Astrocyte (in vitro differentiated cells and primary cell): ENCODE measurements at regions not wholly inside any gene's neighbourhood (a gene's known extent, or its start where the extent isn't known, plus 50 kb on each side); places are given as distances from the start of the nearest gene placed in this dataset.

Experiments
- DNase-seq: peaks from one replicate; pipeline ENCODE4 v3.0.0-alpha.2; 2010; ENCODE audit warnings: low read depth
- FAIRE-seq: peaks from 2 replicates; lab custom pipeline; 2011; peaks lifted over from hg19 to GRCh38; lab: Jason Lieb, UNC
- H2AFZ ChIP-seq: 2 replicates; pipeline ENCODE4 v1.6.0; 2012; ENCODE audit warnings: low read depth, low read length, inconsistent platforms
- H3K27ac ChIP-seq: 2 replicates; pipeline ENCODE4 v1.5.1; 2011; ENCODE audit warnings: low read depth, low read length, inconsistent platforms
- H3K27me3 ChIP-seq: 2 replicates; pipeline ENCODE4 v1.6.0; 2011; ENCODE audit warnings: low read length, inconsistent platforms; ENCODE audit not compliant: insufficient read depth
- H3K36me3 ChIP-seq: 2 replicates; pipeline ENCODE4 v1.5.1; 2011; ENCODE audit warnings: low read length, inconsistent platforms; ENCODE audit not compliant: insufficient read depth
- H3K4me1 ChIP-seq: 2 replicates; pipeline ENCODE4 v1.5.1; 2011; ENCODE audit warnings: low read length, inconsistent platforms; ENCODE audit not compliant: insufficient read depth
- H3K4me2 ChIP-seq: 2 replicates; pipeline ENCODE4 v1.6.0; 2012; ENCODE audit warnings: low read length, inconsistent platforms
- H3K4me3 ChIP-seq: 2 replicates; pipeline ENCODE4 v1.5.1; 2011; ENCODE audit warnings: low read depth, mild to moderate bottlenecking, low read length, inconsistent platforms; ENCODE audit not compliant: insufficient read depth
- H3K79me2 ChIP-seq: 2 replicates; pipeline ENCODE4 v1.6.0; 2012; ENCODE audit warnings: mild to moderate bottlenecking, low read length, inconsistent platforms; ENCODE audit not compliant: insufficient read depth
- H3K9ac ChIP-seq: 2 replicates; pipeline ENCODE4 v1.6.0; 2012; ENCODE audit warnings: mild to moderate bottlenecking, low read length, inconsistent platforms
- H3K9me3 ChIP-seq: 2 replicates; pipeline ENCODE4 v1.5.1; 2012; ENCODE audit warnings: low read depth, mild to moderate bottlenecking, low read length, inconsistent platforms; ENCODE audit not compliant: insufficient read depth
- H4K20me1 ChIP-seq: 2 replicates; pipeline ENCODE4 v1.6.0; 2012; ENCODE audit warnings: low read length, inconsistent platforms; ENCODE audit not compliant: insufficient read depth
- H3K27ac Mint-ChIP-seq: one replicate; pipeline ENCODE4 v1.8.0; 2021; ENCODE audit warnings: mild to moderate bottlenecking, mixed read lengths; ENCODE audit not compliant: unreplicated experiment
- H3K27me3 Mint-ChIP-seq: one replicate; pipeline ENCODE4 v1.8.0; 2021; ENCODE audit warnings: low read depth, mixed read lengths; ENCODE audit not compliant: unreplicated experiment
- H3K36me3 Mint-ChIP-seq: one replicate; pipeline ENCODE4 v1.8.0; 2021; ENCODE audit warnings: low read depth, mixed read lengths; ENCODE audit not compliant: unreplicated experiment
- H3K4me1 Mint-ChIP-seq: one replicate; pipeline ENCODE4 v1.8.0; 2021; ENCODE audit warnings: low read depth, mixed read lengths; ENCODE audit not compliant: unreplicated experiment
- H3K4me3 Mint-ChIP-seq: one replicate; pipeline ENCODE4 v1.8.0; 2021; ENCODE audit warnings: mild to moderate bottlenecking, moderate library complexity, mixed read lengths; ENCODE audit not compliant: unreplicated experiment
- H3K9me3 Mint-ChIP-seq: one replicate; pipeline ENCODE4 v1.8.0; 2021; ENCODE audit warnings: mild to moderate bottlenecking, mixed read lengths; ENCODE audit not compliant: unreplicated experiment
- EZH2 ChIP-seq: IDR thresholded peaks from 2 replicates; pipeline ENCODE4 v1.6.1; 2012; ENCODE audit warnings: mild to moderate bottlenecking, low read length, inconsistent platforms; ENCODE audit not compliant: insufficient read depth
- TF ChIP-seq, protein P1 (sequence below): IDR thresholded peaks from 2 replicates; pipeline ENCODE4 v1.5.1; 2011; ENCODE audit warnings: low read depth, mild to moderate bottlenecking, inconsistent platforms, low read length, moderate library complexity; ENCODE audit not compliant: insufficient read depth

DNA sequence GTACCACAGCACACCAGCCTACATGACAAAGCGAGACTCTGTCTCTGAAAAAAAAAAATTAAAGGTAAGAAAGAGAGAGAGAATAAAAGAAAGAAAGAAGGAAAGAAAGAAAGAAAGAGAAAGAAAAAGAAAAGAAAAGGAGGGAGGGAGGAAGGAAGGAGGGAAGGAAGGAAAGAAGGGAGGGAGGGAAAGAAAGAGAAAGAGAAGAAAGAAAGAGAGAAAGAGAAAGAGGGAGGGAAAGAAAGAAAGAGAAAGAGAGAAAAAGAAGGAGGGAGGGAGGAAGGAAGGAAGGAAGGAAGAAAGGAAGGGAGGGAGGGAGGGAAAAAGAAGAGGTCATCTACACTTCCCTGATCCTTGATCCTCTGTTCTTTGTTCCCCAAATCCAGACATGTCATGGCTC is 104.8 kb upstream of the GJB5 start:
- Histone ChIP-seq H3K27ac (no peak overlapping the region), H2AFZ (no peak overlapping the region), H3K4me2 (no peak overlapping the region), H3K79me2 (no peaks in the 10 kb centered on the region), H3K27me3 (peaks cover 4% of the 10 kb centered on the region), H3K9ac (no peak overlapping the region), H3K36me3 (no peaks in the 10 kb centered on the region), H3K9me3 (no peaks in the 10 kb centered on the region), H3K4me1 (no peaks in the 10 kb centered on the region), H3K4me3 (no peak overlapping the region), H4K20me1 (no peaks in the 10 kb centered on the region)
- Mint-ChIP-seq H3K27ac (no peak overlapping the region), H3K27me3 (peaks cover 59% of the 10 kb centered on the region), H3K36me3 (no peaks in the 10 kb centered on the region), H3K4me3 (no peak overlapping the region), H3K9me3 (no peaks in the 10 kb centered on the region), H3K4me1 (no peaks in the 10 kb centered on the region)
- no peak for TF ChIP-seq EZH2
- TF ChIP-seq, protein P1, sequence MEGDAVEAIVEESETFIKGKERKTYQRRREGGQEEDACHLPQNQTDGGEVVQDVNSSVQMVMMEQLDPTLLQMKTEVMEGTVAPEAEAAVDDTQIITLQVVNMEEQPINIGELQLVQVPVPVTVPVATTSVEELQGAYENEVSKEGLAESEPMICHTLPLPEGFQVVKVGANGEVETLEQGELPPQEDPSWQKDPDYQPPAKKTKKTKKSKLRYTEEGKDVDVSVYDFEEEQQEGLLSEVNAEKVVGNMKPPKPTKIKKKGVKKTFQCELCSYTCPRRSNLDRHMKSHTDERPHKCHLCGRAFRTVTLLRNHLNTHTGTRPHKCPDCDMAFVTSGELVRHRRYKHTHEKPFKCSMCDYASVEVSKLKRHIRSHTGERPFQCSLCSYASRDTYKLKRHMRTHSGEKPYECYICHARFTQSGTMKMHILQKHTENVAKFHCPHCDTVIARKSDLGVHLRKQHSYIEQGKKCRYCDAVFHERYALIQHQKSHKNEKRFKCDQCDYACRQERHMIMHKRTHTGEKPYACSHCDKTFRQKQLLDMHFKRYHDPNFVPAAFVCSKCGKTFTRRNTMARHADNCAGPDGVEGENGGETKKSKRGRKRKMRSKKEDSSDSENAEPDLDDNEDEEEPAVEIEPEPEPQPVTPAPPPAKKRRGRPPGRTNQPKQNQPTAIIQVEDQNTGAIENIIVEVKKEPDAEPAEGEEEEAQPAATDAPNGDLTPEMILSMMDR = no peak
- no peak for FAIRE-seq
- no peak for DNase-seq

DNA sequence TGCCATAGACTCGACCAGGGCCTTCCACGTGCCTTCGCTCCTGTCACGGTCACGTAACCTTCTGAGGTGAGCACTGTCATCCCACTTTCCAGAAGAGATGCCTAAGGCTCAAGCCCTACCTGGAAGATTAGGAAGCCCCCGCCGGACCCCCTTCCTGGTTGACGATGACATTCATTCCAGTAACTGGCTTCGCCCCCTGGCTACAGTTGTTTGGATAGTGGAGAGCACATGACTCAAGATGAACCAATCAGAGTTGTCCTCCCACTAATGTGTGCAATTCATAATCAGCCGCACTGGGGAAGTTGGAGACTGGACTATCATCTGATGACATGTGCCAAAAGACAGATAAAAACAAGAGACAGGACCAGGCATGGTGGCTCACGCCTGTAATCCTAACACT is 104.0 kb upstream of the GJB5 start:
- H3K4me3 ChIP-seq = no peak overlapping the region
- Mint-ChIP-seq H3K36me3 (no peaks in the 10 kb centered on the region), H3K4me3 (no peak overlapping the region), H3K27ac (no peak overlapping the region), H3K9me3 (no peaks in the 10 kb centered on the region), H3K27me3 (peaks cover 61% of the 10 kb centered on the region), H3K4me1 (peaks cover 2% of the 10 kb centered on the region)
- no peaks in the 10 kb centered on the region for H4K20me1 ChIP-seq
- H3K79me2 ChIP-seq = no peaks in the 10 kb centered on the region
- TF ChIP-seq, protein P1 = no peak
- TF ChIP-seq EZH2 = no peak
- H3K36me3 ChIP-seq = no peaks in the 10 kb centered on the region
- no peak overlapping the region for H2AFZ ChIP-seq
- H3K9ac ChIP-seq = no peak overlapping the region
- H3K4me1 ChIP-seq = no peaks in the 10 kb centered on the region
- no peak overlapping the region for H3K27ac ChIP-seq
- no peak for DNase-seq
- H3K4me2 ChIP-seq = no peak overlapping the region
- peaks cover 4% of the 10 kb centered on the region for H3K27me3 ChIP-seq
- no peak for FAIRE-seq
- H3K9me3 ChIP-seq = no peaks in the 10 kb centered on the region

DNA sequence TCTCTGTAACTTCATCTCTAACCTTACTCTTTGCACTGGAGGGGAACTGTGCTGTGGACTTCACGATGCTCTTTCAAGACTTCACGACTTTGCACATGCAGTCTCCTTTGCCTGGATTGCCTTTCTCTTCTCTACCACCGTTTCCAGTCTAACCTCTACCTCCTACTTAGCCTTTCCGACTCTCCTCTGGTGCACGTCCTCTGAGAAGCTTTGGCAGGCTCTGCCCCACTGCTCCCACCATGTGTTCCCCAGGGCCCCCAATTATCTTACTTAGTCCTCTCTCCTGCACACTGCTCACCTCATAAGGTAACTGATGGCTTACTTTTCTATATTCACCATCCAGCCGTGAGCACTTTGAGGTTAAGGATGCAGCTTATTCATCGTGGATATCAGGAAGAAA is 101.7 kb upstream of the GJB5 start:
- Histone ChIP-seq H3K79me2 (no peaks in the 10 kb centered on the region), H3K4me2 (no peak overlapping the region), H3K27ac (no peak overlapping the region), H3K4me3 (no peak overlapping the region), H3K36me3 (no peaks in the 10 kb centered on the region), H3K9me3 (no peaks in the 10 kb centered on the region), H4K20me1 (no peaks in the 10 kb centered on the region), H3K4me1 (no peaks in the 10 kb centered on the region), H3K9ac (no peak overlapping the region), H2AFZ (no peak overlapping the region), H3K27me3 (peaks cover 4% of the 10 kb centered on the region)
- peaks cover 50% of the 10 kb centered on the region for H3K27me3 Mint-ChIP-seq
- TF ChIP-seq, protein P1 = no peak
- TF ChIP-seq EZH2 = no peak
- DNase-seq (no peak), FAIRE-seq (no peak)
- no peak overlapping the region for H3K4me3 Mint-ChIP-seq
- H3K27ac Mint-ChIP-seq = no peak overlapping the region
- H3K9me3 Mint-ChIP-seq = no peaks in the 10 kb centered on the region
- peaks cover 2% of the 10 kb centered on the region for H3K4me1 Mint-ChIP-seq
- no peaks in the 10 kb centered on the region for H3K36me3 Mint-ChIP-seq
